HCT116 (cell line): ENCODE measurements at regions not wholly inside any gene's neighbourhood (a gene's known extent, or its start where the extent isn't known, plus 50 kb on each side); places are given as distances from the start of the nearest gene placed in this dataset.

ENCODE experiments used
- CTCF ChIP-seq, 3 experiments: fragments of 200-600 bp in 1 of 3; sonication (generic) in 1 of 3; IDR thresholded peaks in 2 of 3; conservative IDR thresholded peaks in 1 of 3; 2 replicates each; pipeline ENCODE4 v1.5.1; 2012 to 2017; ENCODE audit warnings: low read depth in 2 of 3, low read length in 2 of 3, antibody characterized with exemption in 1 of 3, borderline replicate concordance in 1 of 3, control low read depth in 1 of 3, mild to moderate bottlenecking in 1 of 3, mixed read lengths in 1 of 3, mixed run types in 1 of 3, moderate library complexity in 1 of 3; ENCODE audit not compliant: insufficient read depth in 1 of 3
- MAX ChIP-seq: IDR thresholded peaks from 2 replicates; pipeline ENCODE4 v1.6.1; 2012
- POLR2A ChIP-seq: IDR thresholded peaks from 2 replicates; pipeline ENCODE4 v1.7.0; 2011; ENCODE audit warnings: borderline replicate concordance; ENCODE audit not compliant: insufficient read depth, insufficient read length; ENCODE audit errors: extremely low read depth

GRCh38 chr19:30718707-30719106 is 346.5 kb downstream of the ZNF536 start:
- TF ChIP-seq POLR2A (no peak), MAX (no peak), CTCF (IDR thresholded peaks at IDR 0.05 in 2 of 3, conservative IDR thresholded peaks at IDR 0.05 in 1 of 3; ENCODE audit: borderline replicate concordance in 1 of 3, insufficient read depth in 1 of 3, low read depth in 2 of 3, low read length in 2 of 3) (no peak)
